ENCODE measurements at regions not wholly inside any gene's neighbourhood (a gene's known extent, or its start where the extent isn't known, plus 50 kb on each side); places are given as distances from the start of the nearest gene placed in this dataset.
"Not testable (repeated sequence)": the region's sequence is repeated elsewhere in the genome, so short reads cannot be mapped to it uniquely, and the experiment has no call there.

- DNase-seq, result no peak
Measured at GRCh38 chr9:29969408-29969807, 2396.1 kb upstream of the C9orf72 start.

GRCh38 chr9:29969856-29970647 is 2396.8 kb upstream of the C9orf72 start:
- no peak for DNase-seq

GRCh38 chr9:29974197-29974596 is 2400.9 kb upstream of the C9orf72 start:
- DNase-seq, result no peak

GRCh38 chr9:29976981-29977380 is 2403.7 kb upstream of the C9orf72 start:
- DNase-seq, result no peak

GRCh38 chr9:29981013-29981412 is 2403.4 kb upstream of the ACO1 start:
- DNase-seq, result no peak

GRCh38 chr9:29999645-30000044 is 2384.8 kb upstream of the ACO1 start:
- no peak for DNase-seq

GRCh38 chr9:30010691-30011090 is 2373.8 kb upstream of the ACO1 start:
- no peak for DNase-seq

GRCh38 chr9:30012622-30013021 is 2371.8 kb upstream of the ACO1 start:
- DNase-seq, result no peak

- DNase-seq, result no peak
Measured at GRCh38 chr9:30015073-30015472, 2369.4 kb upstream of the ACO1 start.

- DNase-seq, result no peak
Measured at GRCh38 chr9:30020161-30020560, 2364.3 kb upstream of the ACO1 start.

GRCh38 chr9:30035761-30036160 is 2348.7 kb upstream of the ACO1 start:
- no peak for DNase-seq

GRCh38 chr9:30036558-30036957 is 2347.9 kb upstream of the ACO1 start:
- no peak for DNase-seq

- no peak for DNase-seq
Measured at GRCh38 chr9:30039712-30040111, 2344.7 kb upstream of the ACO1 start.

- DNase-seq, result no peak
Measured at GRCh38 chr9:30048396-30048795, 2336.0 kb upstream of the ACO1 start.

- no peak for DNase-seq
Measured at GRCh38 chr9:30058463-30058862, 2326.0 kb upstream of the ACO1 start.

GRCh38 chr9:30060976-30061375 is 2323.5 kb upstream of the ACO1 start:
- DNase-seq, result peak; percentile 86

GRCh38 chr9:30065888-30066287 is 2318.6 kb upstream of the ACO1 start:
- DNase-seq, result no peak

GRCh38 chr9:30069236-30069635 is 2315.2 kb upstream of the ACO1 start:
- not testable (repeated sequence) for DNase-seq

GRCh38 chr9:30075022-30075421 is 2309.4 kb upstream of the ACO1 start:
- DNase-seq, result no peak

GRCh38 chr9:30075451-30076199 is 2308.8 kb upstream of the ACO1 start:
- DNase-seq, result no peak

GRCh38 chr9:30078195-30078594 is 2306.2 kb upstream of the ACO1 start:
- no peak for DNase-seq

- DNase-seq, result no peak
Measured at GRCh38 chr9:30089428-30089827, 2295.0 kb upstream of the ACO1 start.

- no peak for DNase-seq
Measured at GRCh38 chr9:30103647-30104394, 2280.6 kb upstream of the ACO1 start.

GRCh38 chr9:30107134-30107533 is 2277.3 kb upstream of the ACO1 start:
- DNase-seq, result not testable (repeated sequence)
